ENCODE measurements at regions not wholly inside any gene's neighbourhood (a gene's known extent, or its start where the extent isn't known, plus 50 kb on each side); places are given as distances from the start of the nearest gene placed in this dataset.
"Not testable (repeated sequence)": the region's sequence is repeated elsewhere in the genome, so short reads cannot be mapped to it uniquely, and the experiment has no call there.

DNA sequence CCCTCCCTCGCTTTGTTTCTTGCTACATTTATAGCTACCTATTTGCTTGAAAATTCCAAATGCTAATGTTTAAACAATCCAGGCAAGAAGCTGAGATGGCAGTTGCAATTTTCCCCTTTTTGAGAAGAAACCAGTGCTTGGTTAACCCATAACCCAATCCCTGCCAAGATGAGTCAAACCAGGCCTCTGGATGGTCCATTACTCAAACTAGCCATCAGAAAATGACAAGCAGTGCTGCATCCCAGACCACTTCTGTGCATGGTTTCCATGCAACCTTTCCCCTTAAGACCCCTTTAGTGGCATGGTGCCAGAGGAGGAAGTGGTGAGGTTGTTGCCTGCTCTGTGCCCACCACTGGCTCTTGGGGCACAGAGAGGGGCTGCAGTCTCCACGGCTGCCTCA, 131.2 kb upstream of the RMP24 start:
- H3K27ac ChIP-seq (ENCODE audit: low read depth, low read length) = no peak overlapping the region
- H3K9ac ChIP-seq (ENCODE audit: low read length in 5 of 5) = no peak overlapping the region
- no peaks in the 10 kb centered on the region for H3K27me3 ChIP-seq (ENCODE audit: control insufficient read depth in 5 of 5, insufficient read depth in 4 of 5, low read length in 5 of 5)

GRCh38 chr18:35842536-35842935, 129.9 kb upstream of the RMP24 start:
- Histone ChIP-seq H3K27ac (ENCODE audit: low read depth, low read length) (no peak overlapping the region), H3K9me3 (ENCODE audit: control insufficient read depth in 5 of 5, low read length in 5 of 5) (no peaks in the 10 kb centered on the region), H3K4me3 (ENCODE audit: low read depth in 1 of 5, low read length in 5 of 5) (no peak overlapping the region), H3K27me3 (ENCODE audit: control insufficient read depth in 5 of 5, insufficient read depth in 4 of 5, low read length in 5 of 5) (no peaks in the 10 kb centered on the region), H3K9ac (ENCODE audit: low read length in 5 of 5) (no peak overlapping the region), H3K36me3 (ENCODE audit: control insufficient read depth in 5 of 5, insufficient read depth in 5 of 5, low read length in 5 of 5) (no peaks in the 10 kb centered on the region), H3K4me1 (ENCODE audit: control insufficient read depth in 5 of 5, insufficient read depth in 5 of 5, low read length in 5 of 5) (no peaks in the 10 kb centered on the region)

More for the DNA sequence above, 131.2 kb upstream of the RMP24 start:
- H3K4me1 ChIP-seq (ENCODE audit: control insufficient read depth in 5 of 5, insufficient read depth in 5 of 5, low read length in 5 of 5) = no peaks in the 10 kb centered on the region
- H3K4me3 ChIP-seq (ENCODE audit: low read depth in 1 of 5, low read length in 5 of 5) = no peak overlapping the region
- H3K9me3 ChIP-seq (ENCODE audit: control insufficient read depth in 5 of 5, low read length in 5 of 5) = no peaks in the 10 kb centered on the region
- H3K36me3 ChIP-seq (ENCODE audit: control insufficient read depth in 5 of 5, insufficient read depth in 5 of 5, low read length in 5 of 5) = no peaks in the 10 kb centered on the region

DNA sequence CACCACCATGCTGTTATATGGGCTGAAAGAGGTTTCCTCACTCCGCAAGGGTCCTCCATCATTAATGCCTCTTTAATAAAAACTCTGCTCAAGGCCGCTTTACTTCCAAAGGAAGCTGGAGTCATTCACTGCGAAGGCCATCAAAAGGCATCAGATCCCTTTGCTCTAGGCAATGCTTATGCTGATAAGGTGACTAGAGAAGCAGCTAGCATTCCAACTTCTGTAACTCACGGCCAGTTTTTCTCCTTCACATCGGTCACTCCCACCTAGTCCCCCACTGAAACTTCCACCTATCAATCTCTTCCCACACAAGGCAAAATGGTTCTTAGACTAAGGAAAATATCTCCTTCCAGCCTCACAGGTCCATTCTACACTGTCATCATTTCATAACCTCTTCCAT, 124.2 kb upstream of the RMP24 start:
- H3K27me3 ChIP-seq (ENCODE audit: control insufficient read depth in 5 of 5, insufficient read depth in 4 of 5, low read length in 5 of 5); H3K27ac ChIP-seq (ENCODE audit: low read depth, low read length); H3K9ac ChIP-seq (ENCODE audit: low read length in 5 of 5); H3K4me3 ChIP-seq (ENCODE audit: low read depth in 1 of 5, low read length in 5 of 5); H3K36me3 ChIP-seq (ENCODE audit: control insufficient read depth in 5 of 5, insufficient read depth in 5 of 5, low read length in 5 of 5); H3K9me3 ChIP-seq (ENCODE audit: control insufficient read depth in 5 of 5, low read length in 5 of 5); H3K4me1 ChIP-seq (ENCODE audit: control insufficient read depth in 5 of 5, insufficient read depth in 5 of 5, low read length in 5 of 5): not testable (repeated sequence)

GRCh38 chr18:35849241-35849640, 123.2 kb upstream of the RMP24 start:
- H3K27ac ChIP-seq (ENCODE audit: low read depth, low read length); H3K27me3 ChIP-seq (ENCODE audit: control insufficient read depth in 5 of 5, insufficient read depth in 4 of 5, low read length in 5 of 5); H3K9me3 ChIP-seq (ENCODE audit: control insufficient read depth in 5 of 5, low read length in 5 of 5); H3K4me3 ChIP-seq (ENCODE audit: low read depth in 1 of 5, low read length in 5 of 5); H3K36me3 ChIP-seq (ENCODE audit: control insufficient read depth in 5 of 5, insufficient read depth in 5 of 5, low read length in 5 of 5); H3K4me1 ChIP-seq (ENCODE audit: control insufficient read depth in 5 of 5, insufficient read depth in 5 of 5, low read length in 5 of 5); H3K9ac ChIP-seq (ENCODE audit: low read length in 5 of 5): not testable (repeated sequence)

- Histone ChIP-seq H3K9ac (ENCODE audit: low read length in 5 of 5) (no peak overlapping the region), H3K4me3 (ENCODE audit: low read depth in 1 of 5, low read length in 5 of 5) (no peak overlapping the region), H3K27ac (ENCODE audit: low read depth, low read length) (no peak overlapping the region)
Observed at GRCh38 chr18:35851286-35851970, 121.1 kb upstream of the RMP24 start.

GRCh38 chr18:35852786-35853185, 119.7 kb upstream of the RMP24 start:
- H3K36me3 ChIP-seq (ENCODE audit: control insufficient read depth in 5 of 5, insufficient read depth in 5 of 5, low read length in 5 of 5) = no peaks in the 10 kb centered on the region
- H3K4me1 ChIP-seq (ENCODE audit: control insufficient read depth in 5 of 5, insufficient read depth in 5 of 5, low read length in 5 of 5) = no peaks in the 10 kb centered on the region
- H3K4me3 ChIP-seq (ENCODE audit: low read depth in 1 of 5, low read length in 5 of 5) = no peak overlapping the region
- H3K27me3 ChIP-seq (ENCODE audit: control insufficient read depth in 5 of 5, insufficient read depth in 4 of 5, low read length in 5 of 5) = peaks cover 0 to 4% (median 0%) of the 10 kb centered on the region in 5 donors
- H3K9ac ChIP-seq (ENCODE audit: low read length in 5 of 5) = no peak overlapping the region
- H3K27ac ChIP-seq (ENCODE audit: low read depth, low read length) = no peak overlapping the region
- H3K9me3 ChIP-seq (ENCODE audit: control insufficient read depth in 5 of 5, low read length in 5 of 5) = peaks cover 0 to 3% (median 0%) of the 10 kb centered on the region in 5 donors

More at GRCh38 chr18:35851286-35851970, 121.1 kb upstream of the RMP24 start:
- Histone ChIP-seq H3K4me1 (ENCODE audit: control insufficient read depth in 5 of 5, insufficient read depth in 5 of 5, low read length in 5 of 5) (no peaks in the 10 kb centered on the region), H3K9me3 (ENCODE audit: control insufficient read depth in 5 of 5, low read length in 5 of 5) (no peaks in the 10 kb centered on the region), H3K27me3 (ENCODE audit: control insufficient read depth in 5 of 5, insufficient read depth in 4 of 5, low read length in 5 of 5) (peaks cover 0 to 4% (median 0%) of the 10 kb centered on the region in 5 donors), H3K36me3 (ENCODE audit: control insufficient read depth in 5 of 5, insufficient read depth in 5 of 5, low read length in 5 of 5) (no peaks in the 10 kb centered on the region)

DNA sequence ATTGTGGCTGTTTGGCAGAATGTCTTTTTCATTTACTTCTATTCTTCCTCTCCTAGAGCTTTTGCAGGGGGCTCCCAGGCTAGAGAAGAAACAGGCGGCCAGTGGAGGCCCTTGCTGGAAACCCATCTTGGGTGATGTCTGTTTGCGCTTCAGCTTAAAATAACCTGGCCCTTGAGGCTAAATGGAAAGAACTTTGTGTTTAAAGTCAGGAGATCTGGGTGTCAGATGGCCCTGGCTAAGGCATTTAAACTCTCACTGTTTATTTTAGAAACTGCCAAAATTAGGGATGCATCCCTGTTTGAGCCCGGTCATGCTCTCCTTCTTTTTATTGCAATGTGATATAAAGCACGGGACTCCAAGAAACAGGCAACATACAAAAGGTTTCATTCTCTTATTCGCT, 118.4 kb upstream of the RMP24 start:
- H3K9me3 ChIP-seq (ENCODE audit: control insufficient read depth in 5 of 5, low read length in 5 of 5) = peaks cover 0 to 3% (median 0%) of the 10 kb centered on the region in 5 donors
- no peaks in the 10 kb centered on the region for H3K4me1 ChIP-seq (ENCODE audit: control insufficient read depth in 5 of 5, insufficient read depth in 5 of 5, low read length in 5 of 5)
- no peak overlapping the region for H3K9ac ChIP-seq (ENCODE audit: low read length in 5 of 5)
- peaks cover 0 to 4% (median 0%) of the 10 kb centered on the region in 5 donors for H3K27me3 ChIP-seq (ENCODE audit: control insufficient read depth in 5 of 5, insufficient read depth in 4 of 5, low read length in 5 of 5)
- H3K36me3 ChIP-seq (ENCODE audit: control insufficient read depth in 5 of 5, insufficient read depth in 5 of 5, low read length in 5 of 5) = no peaks in the 10 kb centered on the region
- no peak overlapping the region for H3K4me3 ChIP-seq (ENCODE audit: low read depth in 1 of 5, low read length in 5 of 5)
- H3K27ac ChIP-seq (ENCODE audit: low read depth, low read length) = no peak overlapping the region

- Histone ChIP-seq H3K9me3 (ENCODE audit: control insufficient read depth in 5 of 5, low read length in 5 of 5) (peaks cover 0 to 3% (median 0%) of the 10 kb centered on the region in 5 donors), H3K9ac (ENCODE audit: low read length in 5 of 5) (no peak overlapping the region), H3K36me3 (ENCODE audit: control insufficient read depth in 5 of 5, insufficient read depth in 5 of 5, low read length in 5 of 5) (no peaks in the 10 kb centered on the region), H3K4me3 (ENCODE audit: low read depth in 1 of 5, low read length in 5 of 5) (no peak overlapping the region), H3K4me1 (ENCODE audit: control insufficient read depth in 5 of 5, insufficient read depth in 5 of 5, low read length in 5 of 5) (no peaks in the 10 kb centered on the region), H3K27me3 (ENCODE audit: control insufficient read depth in 5 of 5, insufficient read depth in 4 of 5, low read length in 5 of 5) (peaks cover 0 to 4% (median 0%) of the 10 kb centered on the region in 5 donors), H3K27ac (ENCODE audit: low read depth, low read length) (no peak overlapping the region)
Observed at GRCh38 chr18:35856178-35856577, 116.3 kb upstream of the RMP24 start.

DNA sequence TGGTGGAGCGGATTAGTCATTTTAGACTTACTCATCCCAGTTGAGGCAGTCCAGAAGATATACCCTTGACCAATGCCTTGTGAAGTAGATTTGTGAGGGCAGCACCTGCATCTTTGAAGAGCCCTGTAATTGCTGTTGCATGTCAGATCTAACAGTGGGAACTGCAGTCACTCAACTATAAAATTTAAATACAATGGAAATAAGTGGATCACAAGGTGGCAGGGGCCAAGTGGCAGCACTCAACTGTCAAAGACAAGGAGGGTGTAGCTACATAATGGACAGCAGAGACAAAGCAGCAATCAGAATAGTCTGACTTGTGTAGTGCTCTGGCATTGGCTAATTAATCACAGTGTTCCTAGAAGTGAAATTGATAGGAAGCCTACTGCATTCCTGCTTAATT, 115.8 kb upstream of the RMP24 start:
- not testable (repeated sequence) for H3K4me1 ChIP-seq (ENCODE audit: control insufficient read depth in 5 of 5, insufficient read depth in 5 of 5, low read length in 5 of 5); H3K27me3 ChIP-seq (ENCODE audit: control insufficient read depth in 5 of 5, insufficient read depth in 4 of 5, low read length in 5 of 5); H3K9ac ChIP-seq (ENCODE audit: low read length in 5 of 5); H3K36me3 ChIP-seq (ENCODE audit: control insufficient read depth in 5 of 5, insufficient read depth in 5 of 5, low read length in 5 of 5); H3K27ac ChIP-seq (ENCODE audit: low read depth, low read length); H3K4me3 ChIP-seq (ENCODE audit: low read depth in 1 of 5, low read length in 5 of 5); H3K9me3 ChIP-seq (ENCODE audit: control insufficient read depth in 5 of 5, low read length in 5 of 5)

DNA sequence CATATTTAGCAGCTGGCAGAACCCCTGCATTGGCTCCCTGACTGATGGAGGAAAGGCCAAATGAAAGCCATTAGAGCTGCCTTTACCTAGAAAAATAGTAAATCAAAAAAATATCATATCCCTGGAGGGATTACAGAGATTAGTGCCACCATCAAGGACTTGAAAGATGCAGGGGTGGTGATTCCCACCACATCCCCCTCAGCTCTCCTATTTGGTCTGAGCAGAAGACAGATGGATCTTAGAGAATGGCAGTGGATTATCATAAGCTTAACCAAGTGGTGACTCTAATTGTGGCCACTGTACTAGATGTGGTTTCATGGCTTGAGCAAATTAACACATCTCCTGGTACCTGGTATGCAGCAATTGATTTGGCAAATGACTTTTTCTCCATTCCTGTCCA, 114.9 kb upstream of the RMP24 start:
- H3K36me3 ChIP-seq (ENCODE audit: control insufficient read depth in 5 of 5, insufficient read depth in 5 of 5, low read length in 5 of 5); H3K4me3 ChIP-seq (ENCODE audit: low read depth in 1 of 5, low read length in 5 of 5); H3K4me1 ChIP-seq (ENCODE audit: control insufficient read depth in 5 of 5, insufficient read depth in 5 of 5, low read length in 5 of 5); H3K27ac ChIP-seq (ENCODE audit: low read depth, low read length); H3K9ac ChIP-seq (ENCODE audit: low read length in 5 of 5); H3K27me3 ChIP-seq (ENCODE audit: control insufficient read depth in 5 of 5, insufficient read depth in 4 of 5, low read length in 5 of 5); H3K9me3 ChIP-seq (ENCODE audit: control insufficient read depth in 5 of 5, low read length in 5 of 5): not testable (repeated sequence)

All from subcutaneous abdominal adipose tissue (tissue), 5 donors.